Panc1 (cell line): ENCODE measurements at regions not wholly inside any gene's neighbourhood (a gene's known extent, or its start where the extent isn't known, plus 50 kb on each side); places are given as distances from the start of the nearest gene placed in this dataset.
A peak's percentile ranks its signal among the peaks of the same experiment; 100 is the strongest.

Source experiments
- ATAC-seq: fragments of 200-7000 bp; cut with Tn5 transposase; 2 replicates; pipeline ENCODE4 v1.9.1; 2020; ENCODE audit warnings: mild to moderate bottlenecking, moderate library complexity
- BruUV-seq: library from RNA; stranded (reverse); fragments of 400-500 nt; replicated peaks from 2 replicates; lab custom pipeline; 2021; lab: Mats Ljungman, UMichigan
- CTCF ChIA-PET: fragments of 300-600 bp; sonication (Branson Sonifier 250); formaldehyde crosslinking; loops from one replicate; lab custom pipeline; 2022; ENCODE audit warnings: antibody characterized with exemption; lab: Charles Lee
- POLR2A ChIA-PET: fragments of 300-600 bp; sonication (Branson Sonifier 250); formaldehyde crosslinking; loops from one replicate; lab custom pipeline; 2022; ENCODE audit warnings: antibody characterized with exemption; lab: Charles Lee
- DNase-seq: peaks from one replicate; pipeline ENCODE4 v3.0.0-alpha.2; 2010; ENCODE audit warnings: low read depth, low spot score
- H3K27ac ChIP-seq: 2 replicates; pipeline ENCODE4 v1.5.1; 2011; ENCODE audit warnings: mild to moderate bottlenecking, low read length, inconsistent platforms
- H3K27me3 ChIP-seq: fragments of 200-500 bp; sonication (Bioruptor generic); 2 replicates; pipeline ENCODE4 v1.6.0; 2014; ENCODE audit warnings: low read length, inconsistent platforms; ENCODE audit not compliant: control insufficient read depth, insufficient read depth
- H3K36me3 ChIP-seq: fragments of 200-500 bp; sonication (Bioruptor generic); 2 replicates; pipeline ENCODE4 v1.5.1; 2014; ENCODE audit warnings: inconsistent platforms, mild to moderate bottlenecking, low read length, moderate library complexity; ENCODE audit not compliant: control insufficient read depth, insufficient read depth
- H3K4me1 ChIP-seq: 2 replicates; pipeline ENCODE4 v1.5.1; 2011; ENCODE audit warnings: inconsistent platforms, mild to moderate bottlenecking, low read length, moderate library complexity; ENCODE audit not compliant: control insufficient read depth, insufficient read depth
- H3K4me3 ChIP-seq, 2 experiments: 2 replicates each; pipeline ENCODE4 v1.5.1; 2011 to 2012; ENCODE audit warnings: low read depth in 2 of 2, low read length in 2 of 2, mild to moderate bottlenecking in 2 of 2, inconsistent platforms in 1 of 2, moderate library complexity in 1 of 2
- H3K9me3 ChIP-seq: fragments of 200-500 bp; sonication (Bioruptor generic); 2 replicates; pipeline ENCODE4 v1.5.1; 2014; ENCODE audit warnings: low read depth, mild to moderate bottlenecking, inconsistent platforms, low read length, moderate library complexity; ENCODE audit not compliant: control insufficient read depth, insufficient read depth
- CTCF ChIP-seq: fragments of 450-650 bp; IDR thresholded peaks from 2 replicates; pipeline ENCODE4 v1.5.1; 2017; ENCODE audit warnings: mild to moderate bottlenecking
- POLR2AphosphoS5 ChIP-seq: IDR thresholded peaks from 2 replicates; pipeline ENCODE4 v1.6.1; 2012; ENCODE audit warnings: mild to moderate bottlenecking, low read depth, low read length, moderate library complexity
- REST ChIP-seq, 2 experiments: IDR thresholded peaks; 2 replicates each; pipeline ENCODE4 v1.6.1; 2011 to 2012; ENCODE audit warnings: low read depth in 2 of 2, control low read depth in 1 of 2, low read length in 1 of 2, mild to moderate bottlenecking in 1 of 2, moderate library complexity in 1 of 2; ENCODE audit not compliant: insufficient read depth in 1 of 2
- SIN3A ChIP-seq: IDR thresholded peaks from 2 replicates; pipeline ENCODE4 v1.6.1; 2012; ENCODE audit warnings: low read depth, mild to moderate bottlenecking, low read length, moderate library complexity, borderline replicate concordance; ENCODE audit not compliant: insufficient read depth
- TCF7L2 ChIP-seq: IDR thresholded peaks from 2 replicates; pipeline ENCODE4 v1.6.1; 2011; ENCODE audit warnings: mild to moderate bottlenecking, low read depth, low read length, inconsistent platforms
- in situ Hi-C: cut with HindIII; loops from 2 replicates; pipeline ENCODE4 v1.10.0; 2016; ENCODE audit warnings: low sequenced_read_pairs, low pct_unique_long_range_greater_than_20kb
- intact Hi-C: fragments of 100-400 bp; cut with micrococcal nuclease; formaldehyde crosslinking; loops from one replicate; pipeline ENCODE4 v1.10.0; 2022; ENCODE audit not compliant: unreplicated experiment

- Histone ChIP-seq H3K4me1 (peaks cover 51% of the 10 kb centered on the region), H3K4me3 (no peak overlapping the region), H3K27ac (peak overlapping the region; percentile 92), H3K36me3 (no peaks in the 10 kb centered on the region), H3K27me3 (no peaks in the 10 kb centered on the region), H3K9me3 (no peaks in the 10 kb centered on the region)
- no TSS peak for BruUV-seq
- no peak for TF ChIP-seq TCF7L2
- 0 out of 4 replicates have a peak, but pooled peaks of 1 of the 2 experiments have one; percentile 13 for TF ChIP-seq REST (IDR thresholded peaks at IDR 0.05; ENCODE audit: insufficient read depth in 1 of 2, low read depth in 2 of 2, low read length in 1 of 2)
- TF ChIP-seq CTCF: no peak
- no peak for TF ChIP-seq SIN3A
- no peak for TF ChIP-seq POLR2AphosphoS5
- intact Hi-C loops (loop anchor here (5.0 kb wide), 1 partner anchor 1012 kb away; no protein-coding TSS in a partner anchor), in situ Hi-C loops (no loop called here)
- DNase-seq: no peak
- CTCF ChIA-PET: interaction anchor here (0.7 to 1.5 kb wide), 5 partner anchors 15 to 135 kb away, joined by 3 to 12 read pairs (median 4); no protein-coding TSS in a partner anchor
- ATAC-seq: no peak
- POLR2A ChIA-PET: interaction anchor here (0.6 to 1.1 kb wide), 2 partner anchors 16 to 172 kb away, joined by 7 read pairs; no protein-coding TSS in a partner anchor
These were observed 274.2 kb downstream of the UACA start for GRCh38 chr15:70488941-70489848.

- ATAC-seq: peak; percentile 28
- DNase-seq: no peak
- intact Hi-C loops: loop anchor here (5.0 kb wide), 1 partner anchor 1011 kb away; no protein-coding TSS in a partner anchor
- Histone ChIP-seq H3K4me3 (no peak overlapping the region), H3K27me3 (no peaks in the 10 kb centered on the region), H3K27ac (peak overlapping the region; percentile 92), H3K4me1 (peaks cover 40% of the 10 kb centered on the region), H3K36me3 (no peaks in the 10 kb centered on the region), H3K9me3 (no peaks in the 10 kb centered on the region)
- in situ Hi-C loops: no loop called here
- TF ChIP-seq REST (IDR thresholded peaks at IDR 0.05; ENCODE audit: insufficient read depth in 1 of 2, low read depth in 2 of 2, low read length in 1 of 2) (no peak), POLR2AphosphoS5 (no peak; the same call in 1 of the 2 replicates), TCF7L2 (no peak), CTCF (peak; percentile 95), SIN3A (no peak)
- CTCF ChIA-PET: interaction anchor here (0.5 to 1.5 kb wide), 5 partner anchors 21 to 663 kb away, joined by 3 to 12 read pairs (median 3); no protein-coding TSS in a partner anchor
- POLR2A ChIA-PET: no interaction called here
- BruUV-seq: no TSS peak
These were observed 275.3 kb downstream of the UACA start for GRCh38 chr15:70488002-70488605.
